Thyroid gland (tissue), 4 donors: ENCODE measurements at regions not wholly inside any gene's neighbourhood (a gene's known extent, or its start where the extent isn't known, plus 50 kb on each side); places are given as distances from the start of the nearest gene placed in this dataset.

Experiments used
- POLR2A ChIP-seq, 2 donors: fragments of 450-650 bp; IDR thresholded peaks; one replicate each; pipeline ENCODE4 v1.6.1; 2017; ENCODE audit warnings: antibody characterized with exemption in 2 of 2, mild to moderate bottlenecking in 2 of 2, moderate library complexity in 1 of 2
- TF ChIP-seq, protein P1 (sequence below), 6 experiments: fragments of 200-600 bp in 3 of 6; fragments of 450-650 bp in 3 of 6; sonication (generic) in 3 of 6; IDR thresholded peaks; one replicate each; pipeline ENCODE4 v1.5.1; 2016 to 2019; ENCODE audit warnings: antibody characterized with exemption in 6 of 6, mild to moderate bottlenecking in 2 of 6, inconsistent platforms in 1 of 6, moderate library complexity in 1 of 6

- TF ChIP-seq, protein P1, sequence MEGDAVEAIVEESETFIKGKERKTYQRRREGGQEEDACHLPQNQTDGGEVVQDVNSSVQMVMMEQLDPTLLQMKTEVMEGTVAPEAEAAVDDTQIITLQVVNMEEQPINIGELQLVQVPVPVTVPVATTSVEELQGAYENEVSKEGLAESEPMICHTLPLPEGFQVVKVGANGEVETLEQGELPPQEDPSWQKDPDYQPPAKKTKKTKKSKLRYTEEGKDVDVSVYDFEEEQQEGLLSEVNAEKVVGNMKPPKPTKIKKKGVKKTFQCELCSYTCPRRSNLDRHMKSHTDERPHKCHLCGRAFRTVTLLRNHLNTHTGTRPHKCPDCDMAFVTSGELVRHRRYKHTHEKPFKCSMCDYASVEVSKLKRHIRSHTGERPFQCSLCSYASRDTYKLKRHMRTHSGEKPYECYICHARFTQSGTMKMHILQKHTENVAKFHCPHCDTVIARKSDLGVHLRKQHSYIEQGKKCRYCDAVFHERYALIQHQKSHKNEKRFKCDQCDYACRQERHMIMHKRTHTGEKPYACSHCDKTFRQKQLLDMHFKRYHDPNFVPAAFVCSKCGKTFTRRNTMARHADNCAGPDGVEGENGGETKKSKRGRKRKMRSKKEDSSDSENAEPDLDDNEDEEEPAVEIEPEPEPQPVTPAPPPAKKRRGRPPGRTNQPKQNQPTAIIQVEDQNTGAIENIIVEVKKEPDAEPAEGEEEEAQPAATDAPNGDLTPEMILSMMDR (IDR thresholded peaks at IDR 0.05): no peak
- TF ChIP-seq POLR2A (IDR thresholded peaks at IDR 0.05): no peak
Observed at GRCh38 chr15:39159833-39160232, 421.0 kb upstream of the THBS1 start.
